Colonic mucosa (tissue), 4 donors: ENCODE measurements at regions not wholly inside any gene's neighbourhood (a gene's known extent, or its start where the extent isn't known, plus 50 kb on each side); places are given as distances from the start of the nearest gene placed in this dataset.

Experiments
- DNase-seq: peaks from one replicate; pipeline ENCODE4 v3.0.0-alpha.2; 2020
- H3K27ac ChIP-seq: fragments of 200-600 bp; one replicate; pipeline ENCODE4 v1.8.0; 2021
- H3K27me3 ChIP-seq: fragments of 200-600 bp; one replicate; pipeline ENCODE4 v1.8.0; 2021
- H3K36me3 ChIP-seq: fragments of 200-600 bp; one replicate; pipeline ENCODE4 v1.8.0; 2021
- H3K4me1 ChIP-seq: fragments of 200-600 bp; one replicate; pipeline ENCODE4 v1.8.0; 2021; ENCODE audit warnings: mild to moderate bottlenecking
- H3K4me3 ChIP-seq: fragments of 200-600 bp; one replicate; pipeline ENCODE4 v1.8.0; 2021
- H3K9ac ChIP-seq, 2 donors: one replicate each; pipeline ENCODE4 v1.7.0; 2013; ENCODE audit warnings: control low read depth in 2 of 2, low read depth in 2 of 2, low read length in 2 of 2
- H3K9me3 ChIP-seq: fragments of 200-600 bp; one replicate; pipeline ENCODE4 v1.8.0; 2021
- CTCF ChIP-seq: fragments of 200-600 bp; IDR thresholded peaks from one replicate; pipeline ENCODE4 v1.8.0; 2022; ENCODE audit warnings: antibody characterized with exemption, mild to moderate bottlenecking
- intact Hi-C: fragments of 100-400 bp; cut with DNase I; formaldehyde crosslinking; loops from one replicate; pipeline ENCODE4 v1.14.1; 2022
- donor health status: healthy.
- donor health status: DM: no; HTN: no; CAD: no.
- donor health status: DM: no; HTN: no; CAD: no.

GRCh38 chr2:118773826-118774225 is 73.6 kb downstream of the EN1 start:
- peaks cover 18% of the 10 kb centered on the region for H3K27me3 ChIP-seq
- H3K9ac ChIP-seq: no peak overlapping the region
- H3K4me3 ChIP-seq: no peak overlapping the region
- no peak overlapping the region for H3K27ac ChIP-seq
- no peaks in the 10 kb centered on the region for H3K4me1 ChIP-seq
- intact Hi-C loops: no loop called here
- H3K36me3 ChIP-seq: no peaks in the 10 kb centered on the region
- H3K9me3 ChIP-seq: no peaks in the 10 kb centered on the region
- DNase-seq: no peak
- no peak for TF ChIP-seq CTCF

DNA sequence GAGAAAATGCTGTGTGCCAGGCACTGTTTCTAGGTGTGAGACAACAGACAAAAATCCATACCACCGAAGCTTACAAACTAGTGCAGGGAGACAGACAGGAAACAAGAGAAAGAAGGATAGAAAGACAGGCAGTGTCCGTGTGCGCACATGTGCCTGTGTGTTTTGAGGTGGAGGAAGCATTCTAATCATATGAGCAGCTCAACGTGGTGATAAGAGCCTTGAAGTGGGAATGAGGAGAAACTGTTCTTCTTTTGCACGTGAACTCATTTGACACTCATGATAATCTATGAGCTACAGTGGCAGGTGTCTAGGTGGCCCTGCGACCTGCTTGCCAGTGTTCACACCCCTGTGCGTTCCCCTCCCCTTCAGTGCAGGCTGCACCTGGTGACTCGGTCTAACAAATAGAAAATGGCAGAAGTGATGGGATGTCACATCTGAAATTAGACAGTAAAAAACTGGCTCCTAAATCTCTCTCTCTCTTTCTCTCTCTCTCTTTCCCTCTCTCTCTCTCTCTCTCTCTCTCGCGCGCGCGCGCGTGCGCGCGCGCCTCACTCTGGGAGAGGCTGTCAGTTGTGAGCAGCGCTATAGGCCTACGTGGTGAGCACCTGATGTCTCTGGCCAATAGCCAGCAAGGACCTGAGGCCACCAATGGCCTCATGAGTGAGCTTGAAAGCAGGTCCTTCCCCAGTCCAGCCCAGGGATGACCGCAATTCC is 74.8 kb downstream of the EN1 start:
- H3K27me3 ChIP-seq: peaks cover 18% of the 10 kb centered on the region
- H3K27ac ChIP-seq: no peak overlapping the region
- H3K36me3 ChIP-seq: no peaks in the 10 kb centered on the region
- intact Hi-C loops: no loop called here
- H3K9ac ChIP-seq: no peak overlapping the region
- no peaks in the 10 kb centered on the region for H3K9me3 ChIP-seq
- no peak overlapping the region for H3K4me3 ChIP-seq
- H3K4me1 ChIP-seq: no peaks in the 10 kb centered on the region
- DNase-seq: no peak
- TF ChIP-seq CTCF: no peak

GRCh38 chr2:118769707-118770400 is 77.6 kb downstream of the EN1 start:
- intact Hi-C loops: no loop called here
- Histone ChIP-seq H3K36me3 (no peaks in the 10 kb centered on the region), H3K9ac (no peak overlapping the region), H3K9me3 (no peaks in the 10 kb centered on the region), H3K27ac (no peak overlapping the region), H3K4me3 (no peak overlapping the region), H3K4me1 (no peaks in the 10 kb centered on the region), H3K27me3 (peaks cover 2% of the 10 kb centered on the region)
- DNase-seq: no peak
- no peak for TF ChIP-seq CTCF

GRCh38 chr2:118766871-118767270 is 80.6 kb downstream of the EN1 start:
- Histone ChIP-seq H3K27me3 (no peaks in the 10 kb centered on the region), H3K36me3 (no peaks in the 10 kb centered on the region), H3K4me1 (no peaks in the 10 kb centered on the region), H3K9ac (no peak overlapping the region), H3K27ac (no peak overlapping the region), H3K4me3 (no peak overlapping the region), H3K9me3 (no peaks in the 10 kb centered on the region)
- TF ChIP-seq CTCF: no peak
- intact Hi-C loops: no loop called here
- DNase-seq: no peak

DNA sequence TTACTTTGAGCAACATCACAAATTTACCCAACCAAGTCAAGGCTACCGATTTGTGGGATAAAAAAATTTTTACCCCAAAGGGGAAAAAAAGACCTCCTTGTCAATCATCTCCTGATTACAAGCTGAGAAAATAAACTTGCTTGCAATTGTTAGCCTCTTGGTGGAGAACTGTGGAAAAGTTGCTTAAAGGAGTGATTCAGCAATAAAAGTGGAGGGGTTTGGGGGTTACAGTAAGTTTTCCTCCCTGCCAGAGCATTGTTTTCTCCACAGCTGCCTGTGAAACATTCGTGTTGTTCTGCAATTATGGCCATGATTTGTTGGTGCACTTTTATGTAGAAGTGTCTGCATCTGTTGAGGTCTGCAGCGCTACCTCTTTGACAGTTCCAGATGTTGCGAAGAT is 82.6 kb downstream of the EN1 start:
- no peak for DNase-seq
- Histone ChIP-seq H3K9ac (no peak overlapping the region), H3K4me1 (no peaks in the 10 kb centered on the region), H3K36me3 (no peaks in the 10 kb centered on the region), H3K27me3 (no peaks in the 10 kb centered on the region), H3K9me3 (no peaks in the 10 kb centered on the region), H3K27ac (no peak overlapping the region), H3K4me3 (no peak overlapping the region)
- no peak for TF ChIP-seq CTCF
- intact Hi-C loops: no loop called here
